Effector CD8-positive, alpha-beta T cell (primary cell): ENCODE measurements at regions not wholly inside any gene's neighbourhood (a gene's known extent, or its start where the extent isn't known, plus 50 kb on each side); places are given as distances from the start of the nearest gene placed in this dataset.
"Not testable (repeated sequence)": the region's sequence is repeated elsewhere in the genome, so short reads cannot be mapped to it uniquely, and the experiment has no call there.

Experiments used
- DNase-seq: peaks from one replicate; lab custom pipeline; 2025; lab: John Stamatoyannopoulos, UW

DNA sequence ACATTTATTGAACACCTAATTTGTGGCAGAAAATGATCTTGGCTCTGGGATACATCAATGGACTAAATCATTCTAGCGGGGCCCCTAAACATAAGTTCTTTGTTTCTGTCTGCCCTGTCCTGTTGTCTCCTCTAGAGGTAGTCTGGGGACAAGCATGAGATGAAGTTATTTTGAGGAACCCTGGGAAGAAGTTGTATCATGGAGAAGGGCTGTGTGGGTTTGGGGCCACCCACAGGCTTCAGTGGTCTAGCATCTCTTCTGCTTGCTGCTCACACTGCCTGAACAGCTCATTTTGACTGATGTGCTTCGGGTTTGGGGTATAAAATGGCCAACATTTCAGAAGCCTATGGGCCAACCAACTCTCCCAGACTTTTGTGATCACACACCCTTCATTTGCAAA lies 50.3 kb upstream of the OSBPL11 start:
- no peak for DNase-seq

DNA sequence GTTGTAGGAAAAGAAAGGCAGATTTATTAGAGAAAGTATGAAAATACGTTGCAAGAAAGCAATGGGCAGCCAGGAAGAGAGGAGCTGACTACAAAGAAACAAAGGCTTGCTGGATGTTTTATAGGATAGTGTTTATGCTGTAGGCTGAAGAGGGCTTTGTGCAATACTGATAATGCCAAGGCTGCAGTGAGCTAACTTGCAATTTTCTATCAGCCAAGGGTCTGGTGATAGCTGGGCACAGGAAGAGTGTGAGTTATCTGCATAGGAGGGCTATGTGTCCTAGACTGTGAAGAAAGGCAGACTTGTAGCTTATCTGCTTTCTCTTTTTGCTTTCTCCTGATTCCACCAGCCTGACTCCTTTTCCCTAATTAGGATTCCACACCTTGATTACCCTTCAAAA lies 51.3 kb upstream of the OSBPL11 start:
- DNase-seq = no peak

DNA sequence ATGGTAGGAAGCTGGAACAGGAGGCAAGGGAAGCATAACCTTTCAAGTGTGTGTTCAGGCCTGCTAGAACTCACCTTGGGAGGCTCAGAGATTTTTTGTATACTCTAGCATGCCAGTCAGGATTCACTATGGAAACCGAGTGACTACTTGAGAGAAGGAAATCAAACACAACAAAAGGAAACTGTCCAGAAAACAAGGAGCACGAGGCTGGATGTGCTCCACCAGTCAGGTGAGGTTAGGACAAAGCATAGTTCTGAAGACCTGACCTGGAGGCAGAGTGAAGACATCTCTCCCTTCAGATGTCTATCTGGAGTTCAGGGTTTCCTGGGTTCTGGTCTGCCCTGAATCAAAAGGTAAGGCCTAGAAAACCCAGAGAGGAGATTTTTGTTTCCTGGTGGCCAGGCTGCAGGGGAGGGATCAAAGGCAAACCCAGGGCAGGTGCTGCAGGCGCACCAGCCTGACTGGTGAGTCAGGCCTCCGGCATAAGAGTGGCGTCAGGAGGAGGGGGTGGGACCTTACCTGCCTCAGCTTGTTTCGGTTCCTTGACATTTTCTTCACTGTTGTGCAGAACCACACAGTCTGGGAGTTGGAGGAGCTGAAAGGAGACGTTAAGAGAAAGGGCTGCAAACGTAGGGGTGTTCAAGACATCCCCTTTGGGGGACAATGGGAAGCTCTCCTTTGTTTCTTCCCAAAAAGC lies 52.2 kb upstream of the OSBPL11 start:
- no peak for DNase-seq

DNA sequence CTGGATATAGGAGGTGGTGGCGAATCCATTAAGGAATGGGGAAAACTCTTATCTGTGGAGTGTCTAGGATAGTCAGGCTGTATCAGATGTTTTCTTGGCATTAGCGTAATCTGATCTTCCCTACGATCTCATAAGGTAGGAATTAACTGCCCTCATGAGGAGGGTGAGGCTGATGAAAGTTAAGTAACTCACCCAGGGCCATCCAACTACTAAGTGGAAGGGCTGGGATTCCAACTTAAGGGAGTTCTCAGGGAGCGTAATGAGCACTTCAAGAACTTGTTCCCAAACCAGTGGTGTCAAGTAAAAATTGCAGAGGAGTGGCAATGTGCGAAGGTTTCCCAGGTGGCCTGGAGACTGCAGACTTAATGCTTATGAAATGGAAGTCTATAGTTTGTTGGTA lies 55.9 kb upstream of the OSBPL11 start:
- no peak for DNase-seq

DNA sequence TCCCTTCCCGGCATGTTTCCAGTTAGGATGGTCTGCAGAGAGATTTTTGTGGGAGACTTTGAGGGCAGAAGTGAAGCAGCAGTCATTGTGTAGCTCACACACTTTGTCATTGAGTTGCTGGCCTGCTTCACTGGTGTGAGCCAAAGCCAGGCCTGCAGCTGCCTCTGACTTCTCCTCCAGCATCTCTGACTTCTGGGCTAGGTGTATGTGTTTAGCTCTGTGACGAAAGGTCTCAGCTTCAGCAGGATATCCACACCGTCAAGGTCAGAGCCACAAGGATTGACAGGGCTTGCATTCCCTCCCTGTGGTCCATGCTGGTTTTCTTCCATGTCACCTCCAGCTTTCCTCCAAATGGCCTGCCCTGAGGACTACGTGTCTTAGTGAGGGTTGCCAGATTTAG lies 57.1 kb upstream of the OSBPL11 start:
- no peak for DNase-seq

DNA sequence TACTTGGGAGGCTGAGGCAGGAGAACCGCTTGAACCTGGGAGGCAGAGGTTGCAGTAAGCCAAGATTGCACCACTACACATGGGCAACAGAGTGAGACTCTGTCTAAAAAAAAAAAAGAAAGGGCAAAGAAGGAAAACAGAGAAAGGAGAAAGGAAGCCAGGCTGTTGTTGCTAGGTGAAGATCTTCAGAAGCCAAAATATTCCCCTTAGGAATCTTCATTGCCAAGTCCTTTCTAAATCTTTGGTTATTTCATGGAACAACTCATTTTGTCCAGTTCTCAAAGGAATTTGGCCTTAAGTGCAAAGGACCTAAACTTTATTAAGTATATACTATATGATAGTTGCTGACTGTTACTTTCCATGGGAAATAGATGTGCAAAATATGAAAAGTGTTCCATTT lies 59.2 kb upstream of the OSBPL11 start:
- DNase-seq = no peak

DNA sequence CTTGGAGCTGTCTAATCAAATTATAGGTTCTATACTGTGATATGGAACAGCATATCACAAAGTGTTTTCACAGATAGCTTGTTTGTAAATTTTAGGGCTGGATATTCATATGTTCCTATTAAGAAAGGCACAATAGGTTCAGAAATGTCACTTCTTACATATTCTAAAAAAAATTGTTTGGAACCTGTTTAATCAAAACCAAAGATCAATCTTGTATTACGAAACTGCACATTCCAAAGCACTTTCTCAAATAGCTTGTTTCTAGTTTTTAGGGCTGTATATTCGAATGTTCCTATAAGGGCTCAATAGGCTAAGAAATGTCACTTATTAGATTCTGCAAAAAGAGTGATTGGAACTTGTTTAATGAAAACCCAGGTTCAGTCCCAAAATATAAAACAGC lies 67.4 kb upstream of the OSBPL11 start:
- DNase-seq = no peak

DNA sequence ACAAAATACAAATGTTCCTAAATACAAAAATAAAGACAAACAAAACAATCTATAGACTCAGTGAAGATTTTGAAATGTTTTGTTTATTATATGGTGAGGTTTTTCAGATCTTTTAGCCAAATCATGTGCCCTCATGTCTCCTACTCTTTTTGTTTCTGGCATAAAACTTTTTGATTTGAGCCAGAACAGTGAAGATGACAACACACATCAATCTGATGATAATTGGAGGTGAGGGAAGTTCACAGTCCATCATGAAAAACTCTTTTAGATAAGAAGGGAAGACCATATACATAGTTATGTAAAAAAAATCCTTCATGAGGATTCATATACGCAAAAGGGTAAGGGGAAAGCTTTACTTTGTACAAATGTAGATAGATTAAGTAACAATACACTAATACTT lies 75.1 kb upstream of the OSBPL11 start:
- DNase-seq = no peak

DNA sequence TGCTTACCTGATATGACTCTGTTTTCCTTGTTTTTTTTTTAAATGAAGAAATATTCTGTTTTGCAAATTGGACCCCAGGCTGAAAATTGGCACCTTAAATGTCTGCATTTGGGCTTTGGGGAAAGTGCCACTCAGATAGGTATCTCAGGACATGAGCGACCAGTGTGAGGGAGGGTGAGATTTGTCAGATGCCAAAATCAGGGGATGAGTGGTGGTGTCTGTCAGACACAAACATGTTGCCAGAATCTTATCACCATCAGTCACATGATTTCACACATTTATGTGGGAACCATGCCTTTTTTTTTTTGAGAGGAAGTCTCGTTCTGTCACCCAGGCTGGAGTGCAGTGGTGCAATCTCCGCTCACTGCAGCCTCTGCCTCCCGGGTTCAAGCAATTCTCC lies 75.6 kb upstream of the OSBPL11 start:
- DNase-seq = no peak

DNA sequence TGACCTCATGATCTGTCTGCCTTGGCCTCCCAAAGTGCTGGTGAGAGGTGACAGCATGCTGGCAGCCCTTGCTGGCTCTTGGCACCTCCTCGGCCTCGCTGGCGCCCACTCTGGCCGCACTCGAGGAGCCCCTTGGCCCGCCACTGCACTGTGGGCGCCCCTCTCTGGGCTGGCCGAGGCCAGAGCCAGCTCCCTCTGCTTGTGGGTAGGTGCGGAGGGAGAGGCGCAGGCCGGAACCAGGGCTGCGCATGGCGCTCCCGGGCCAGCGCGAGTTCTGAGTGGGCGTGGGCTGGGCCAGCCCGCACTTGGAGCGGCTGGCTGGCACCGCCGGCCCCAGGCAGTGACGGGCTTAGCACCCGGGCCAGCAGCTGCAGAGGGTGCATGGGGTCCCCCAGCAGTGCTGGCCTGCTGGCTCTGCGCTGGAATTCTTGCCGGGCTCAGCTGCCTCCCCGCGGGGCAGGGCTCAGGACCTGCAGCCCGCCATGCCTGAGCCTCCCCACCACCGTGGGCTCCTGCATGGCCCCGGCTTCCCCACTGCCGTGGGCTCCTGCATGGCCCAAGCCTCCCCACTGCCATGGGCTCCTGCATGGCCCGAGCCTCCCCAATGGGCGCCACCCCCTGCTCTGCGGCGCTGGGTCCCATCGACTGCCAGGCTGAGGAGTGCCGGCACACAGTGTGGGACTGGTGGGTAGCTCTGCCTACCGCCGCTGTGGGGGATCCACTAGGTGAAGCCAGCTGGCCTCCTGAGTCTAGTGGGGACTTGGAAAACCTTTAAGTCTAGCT lies 76.4 kb upstream of the OSBPL11 start:
- no peak for DNase-seq

DNA sequence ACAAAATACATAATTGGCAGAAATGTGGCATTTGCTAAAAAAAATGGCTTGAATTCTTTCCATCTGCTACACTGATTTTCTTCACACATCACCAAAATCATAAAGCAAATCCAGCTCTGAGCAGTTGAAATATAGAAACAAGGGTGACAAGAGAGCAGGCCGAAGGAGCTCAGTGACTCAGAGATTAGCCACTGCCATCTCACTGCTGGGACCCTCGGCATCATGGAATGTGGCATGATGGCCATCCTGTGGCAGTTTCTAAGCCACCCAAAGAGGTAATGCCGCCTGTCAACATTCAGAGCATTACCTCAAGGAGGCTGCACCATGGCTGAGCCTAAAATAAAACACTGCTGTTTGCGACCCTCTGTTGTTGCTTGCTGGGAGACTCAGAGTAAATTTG lies 80.5 kb upstream of the OSBPL11 start:
- no peak for DNase-seq

DNA sequence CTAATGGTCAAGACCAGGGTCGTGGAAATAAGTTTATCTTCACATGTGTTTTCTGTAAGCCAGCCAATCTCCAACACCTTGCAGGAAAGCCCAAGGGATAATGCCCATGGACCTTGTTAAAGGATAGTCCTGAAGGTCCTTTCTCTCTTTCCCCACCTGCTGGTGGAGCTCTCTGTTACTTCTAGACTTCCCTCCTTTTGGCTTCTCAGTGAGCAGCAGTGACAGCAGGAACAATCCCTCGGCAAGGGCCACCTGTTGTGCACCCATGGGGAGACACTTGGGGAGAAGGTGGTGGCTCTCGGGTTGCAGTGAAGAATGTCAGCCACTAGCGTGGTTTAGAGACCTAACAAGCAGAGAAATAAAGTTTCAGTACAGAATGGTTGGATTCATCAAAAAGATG lies 84.0 kb upstream of the OSBPL11 start:
- no peak for DNase-seq

DNA sequence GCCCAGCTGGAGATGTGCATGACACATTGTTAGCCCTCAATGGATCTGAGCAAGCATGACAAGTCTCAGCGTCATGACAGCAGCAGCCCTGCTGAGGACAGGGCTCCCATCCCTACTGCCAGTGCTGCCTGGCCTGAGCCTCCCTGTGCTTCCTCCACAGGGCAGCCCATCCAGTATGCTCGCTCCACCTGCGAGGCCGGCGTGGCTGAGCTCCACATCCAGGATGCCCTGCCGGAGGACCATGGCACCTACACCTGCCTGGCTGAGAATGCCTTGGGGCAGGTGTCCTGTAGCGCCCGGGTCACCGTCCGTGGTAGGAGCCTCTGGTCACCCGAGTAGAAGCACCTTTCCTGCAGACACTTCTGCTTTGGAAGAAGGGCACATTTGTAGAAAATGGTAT lies 85.8 kb upstream of the OSBPL11 start:
- DNase-seq = no peak

DNA sequence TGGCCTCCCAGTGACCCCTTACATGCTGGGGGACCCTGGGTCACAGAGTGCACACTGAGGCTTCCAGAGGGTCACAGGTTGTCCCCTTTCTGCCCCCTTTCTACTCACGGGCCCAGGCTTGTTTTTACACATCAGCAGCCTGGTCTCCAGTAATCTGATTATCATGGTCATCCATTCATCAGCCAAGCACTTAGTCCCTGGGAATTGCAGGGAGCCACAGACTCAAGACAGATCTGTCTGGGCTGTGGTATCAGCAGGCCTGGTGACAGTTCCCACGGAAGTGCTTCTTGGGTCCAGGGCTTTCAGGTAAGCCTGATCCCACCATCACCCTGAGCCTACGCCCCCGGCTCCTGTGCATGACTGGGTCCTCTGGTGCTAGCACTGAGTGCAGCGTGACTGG lies 86.6 kb upstream of the OSBPL11 start:
- DNase-seq = not testable (repeated sequence)

DNA sequence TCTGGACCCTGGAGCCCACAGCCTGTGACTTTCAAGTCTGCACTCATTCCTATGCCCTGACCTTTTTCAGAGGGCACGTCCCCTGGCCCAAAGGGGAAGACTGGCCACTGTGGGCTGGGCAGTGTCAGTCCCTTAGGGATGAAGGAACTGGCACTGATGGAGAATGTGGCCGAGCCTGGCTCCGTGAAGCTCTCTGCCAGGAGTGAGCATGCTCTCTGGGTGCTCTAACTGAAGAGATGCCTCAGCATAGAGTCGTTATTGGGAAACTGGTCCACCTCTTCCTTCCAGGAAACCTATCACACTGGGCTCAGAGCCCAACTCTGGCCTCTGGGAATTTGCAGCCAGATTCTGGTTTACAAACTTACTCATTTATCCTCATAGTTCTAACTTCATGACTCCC lies 87.3 kb upstream of the OSBPL11 start:
- not testable (repeated sequence) for DNase-seq

DNA sequence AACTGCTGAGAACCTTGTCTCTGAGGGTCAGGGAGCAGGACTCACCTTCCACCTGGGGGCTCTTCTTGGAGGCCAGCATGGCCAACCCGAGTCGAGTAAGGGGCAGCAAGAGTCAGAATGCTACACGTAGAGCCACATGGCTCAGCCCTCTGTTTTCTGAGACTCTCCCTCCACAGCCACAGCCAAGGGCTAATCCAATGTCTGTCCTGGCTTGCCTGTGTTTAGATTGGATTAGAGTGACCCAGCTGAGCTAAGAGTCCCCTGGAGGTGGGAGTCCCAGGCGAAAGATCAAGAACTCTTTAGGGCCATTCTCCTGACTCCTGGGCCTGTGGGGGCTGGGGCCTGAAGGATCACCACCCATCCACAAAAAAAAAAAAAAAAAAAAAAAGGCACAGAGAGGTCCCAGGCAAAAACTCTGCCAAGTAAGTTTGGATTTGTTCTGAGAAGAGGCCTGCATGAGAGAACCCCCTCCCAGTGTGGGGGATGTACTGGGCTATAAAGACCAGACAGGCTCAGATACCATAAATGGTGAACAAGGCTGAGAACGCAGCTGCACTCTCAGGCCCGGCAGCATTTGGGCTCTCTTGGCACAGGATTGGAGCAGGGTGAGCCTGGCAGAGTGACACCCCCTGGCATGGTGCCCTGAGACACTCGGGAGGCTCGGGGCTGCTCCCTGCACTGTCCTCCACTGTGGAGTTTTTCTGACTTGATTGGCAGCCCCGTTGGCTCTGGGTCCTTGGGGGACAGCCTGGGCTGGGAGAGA lies 88.0 kb upstream of the OSBPL11 start:
- no peak for DNase-seq

DNA sequence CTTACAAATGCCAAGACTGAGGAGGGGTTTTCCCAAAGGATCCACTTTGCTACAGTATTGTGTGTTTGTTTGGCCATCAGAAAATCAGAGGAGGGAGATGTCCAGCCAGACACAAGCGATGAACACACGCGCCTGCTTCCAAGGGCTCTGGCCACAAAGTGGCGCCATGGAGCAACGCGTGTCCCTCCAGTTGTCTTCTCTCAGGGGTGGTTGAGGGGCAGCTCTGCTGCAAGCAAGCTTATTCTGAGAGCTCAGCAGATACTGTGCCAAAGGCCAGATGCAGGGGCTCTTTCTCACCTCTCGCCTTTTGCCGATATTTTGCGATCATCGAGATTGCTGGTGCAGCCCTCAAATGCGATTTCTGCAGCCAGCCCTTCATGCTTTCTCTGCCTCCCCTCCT lies 88.9 kb upstream of the OSBPL11 start:
- DNase-seq = no peak

DNA sequence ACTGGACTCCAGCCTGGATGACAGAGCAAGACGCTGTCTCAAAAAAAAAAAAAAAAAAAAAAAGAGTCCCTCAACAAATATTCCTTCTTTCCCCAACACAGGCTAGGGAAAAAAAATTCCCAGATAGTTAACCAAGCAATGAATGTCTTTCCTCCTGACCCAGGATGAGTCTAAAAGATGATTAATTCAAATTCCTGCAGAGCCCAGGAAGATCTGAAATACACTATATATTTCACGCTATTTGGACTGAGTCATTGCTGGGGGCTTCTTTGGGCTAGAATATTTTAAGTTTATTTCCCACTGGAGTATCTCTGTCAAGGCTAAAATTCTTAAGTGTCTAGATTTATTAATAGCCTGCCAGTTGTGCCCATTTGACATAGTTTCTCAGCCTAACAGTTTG lies 90.4 kb upstream of the OSBPL11 start:
- not testable (repeated sequence) for DNase-seq

DNA sequence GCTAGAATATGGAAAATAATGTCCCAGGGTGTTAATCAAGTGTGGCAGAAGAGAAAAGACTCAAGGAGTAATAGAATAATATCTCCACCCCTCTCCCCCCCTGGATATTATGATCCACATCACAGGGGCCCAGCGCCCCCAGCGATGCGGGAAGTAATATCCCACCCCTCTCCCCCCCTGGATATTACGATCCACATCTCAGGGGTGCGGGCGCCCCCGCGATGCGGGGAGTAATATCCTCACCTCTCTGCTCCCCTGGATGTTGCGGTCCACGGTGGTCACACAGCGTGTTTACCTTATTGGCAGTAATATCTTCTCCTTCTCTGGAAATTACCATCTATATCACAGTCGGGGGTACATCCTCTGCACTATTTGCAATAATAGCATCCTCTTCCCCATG lies 97.1 kb upstream of the OSBPL11 start:
- DNase-seq = no peak

DNA sequence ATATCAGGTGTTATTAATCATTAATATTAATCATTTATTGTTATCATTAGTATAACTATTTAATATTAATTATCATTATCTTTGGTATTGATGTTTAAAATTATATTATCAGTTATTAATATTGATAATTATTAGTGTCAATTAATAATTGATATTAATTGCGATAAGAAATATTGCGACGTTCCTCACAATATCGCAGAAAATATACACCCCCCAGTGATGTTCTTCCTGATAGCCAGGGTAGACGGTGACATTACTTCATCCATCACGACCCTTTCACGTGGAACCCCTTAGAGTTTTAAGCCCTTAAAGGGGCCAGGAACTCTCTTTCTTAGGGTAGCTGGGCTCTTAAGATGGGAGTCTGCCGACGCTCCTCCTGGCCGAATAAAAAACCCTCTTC lies 98.6 kb upstream of the OSBPL11 start:
- no peak for DNase-seq

DNA sequence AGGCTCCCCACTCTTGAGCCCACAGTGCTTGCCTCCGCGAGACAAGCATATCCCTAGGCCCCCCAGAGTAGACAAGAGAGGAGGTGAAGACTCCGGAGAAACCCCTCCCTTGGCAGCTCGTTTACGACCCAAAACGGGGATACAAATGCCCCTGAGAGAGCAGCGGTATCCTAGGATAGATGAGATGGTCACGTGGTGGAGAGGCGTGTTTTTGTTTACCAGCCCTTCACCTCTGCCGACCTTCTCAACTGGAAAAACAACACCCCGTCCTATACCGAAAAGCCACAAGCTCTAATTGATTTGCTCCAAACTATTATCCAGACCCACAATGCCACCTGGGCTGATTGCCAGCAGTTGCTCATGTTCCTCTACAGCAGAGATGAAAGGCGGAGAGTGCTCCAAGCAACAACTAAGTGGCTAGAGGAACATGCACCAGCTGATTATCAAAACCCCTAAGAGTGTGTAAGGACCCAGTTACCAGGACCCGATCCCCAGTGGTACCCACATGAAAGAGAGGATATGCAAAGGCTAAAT lies 99.5 kb upstream of the OSBPL11 start:
- no peak for DNase-seq

DNA sequence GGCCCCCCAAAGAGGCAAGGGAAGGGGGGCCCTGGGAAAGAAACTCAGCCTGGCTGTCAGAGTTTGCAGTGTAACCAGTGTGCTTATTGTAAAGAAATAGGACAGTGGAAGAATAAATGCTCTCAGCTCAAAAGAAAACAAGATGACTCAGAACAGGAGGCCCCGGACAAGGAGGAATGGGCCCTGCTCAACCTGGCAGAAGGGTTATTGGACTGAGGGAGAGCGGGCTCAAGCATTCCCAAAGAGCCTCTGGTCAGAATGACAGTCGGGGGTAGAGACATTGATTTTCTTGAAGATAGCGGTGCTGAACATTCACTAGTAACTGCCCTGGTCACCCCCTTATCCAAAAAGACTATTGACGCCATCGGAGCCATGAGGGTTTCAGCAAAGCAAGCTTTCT lies 100.4 kb upstream of the OSBPL11 start:
- no peak for DNase-seq

DNA sequence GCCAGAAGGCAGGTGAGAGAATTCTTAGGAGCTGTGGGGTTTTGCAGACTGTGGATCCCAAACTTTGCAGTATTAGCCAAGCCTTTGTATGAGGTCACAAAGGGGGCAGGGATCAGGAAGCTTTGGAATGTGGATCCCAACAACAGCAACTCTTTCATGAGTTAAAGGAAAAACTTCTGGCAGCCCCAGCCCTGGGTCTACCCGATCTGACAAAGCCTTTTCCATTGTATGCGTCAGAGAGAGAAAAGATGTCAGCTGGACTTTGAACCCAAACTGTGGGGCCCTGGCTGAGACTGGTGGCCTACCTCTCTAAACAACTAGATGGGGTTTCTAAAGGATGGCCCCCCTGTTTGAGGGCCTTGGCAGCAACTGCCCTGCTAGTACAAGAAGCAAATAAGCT lies 101.8 kb upstream of the OSBPL11 start:
- DNase-seq = not testable (repeated sequence)
